A673 (cell line): ENCODE measurements at regions not wholly inside any gene's neighbourhood (a gene's known extent, or its start where the extent isn't known, plus 50 kb on each side); places are given as distances from the start of the nearest gene placed in this dataset.
"Not testable (repeated sequence)": the region's sequence is repeated elsewhere in the genome, so short reads cannot be mapped to it uniquely, and the experiment has no call there.

Experiments
- BruUV-seq: library from RNA; stranded (reverse); fragments of 400-500 nt; replicated peaks from 2 replicates; lab custom pipeline; 2021; lab: Mats Ljungman, UMichigan
- CTCF ChIA-PET: fragments of 300-600 bp; sonication (Branson Sonifier 250); formaldehyde crosslinking; loops from one replicate; lab custom pipeline; 2022; ENCODE audit warnings: antibody characterized with exemption; lab: Charles Lee
- POLR2A ChIA-PET: fragments of 300-600 bp; sonication (Branson Sonifier 250); formaldehyde crosslinking; loops from one replicate; lab custom pipeline; 2022; ENCODE audit warnings: antibody characterized with exemption; ENCODE audit not compliant: low non-redundant PET; lab: Charles Lee
- DNase-seq: peaks from one replicate; pipeline ENCODE4 v3.0.0-alpha.2; 2015; ENCODE audit warnings: low spot score
- H3K27ac ChIP-seq: fragments of 200-600 bp; sonication (generic); 2 replicates; pipeline ENCODE4 v1.5.1; 2016; ENCODE audit warnings: mixed run types, low read depth, mild to moderate bottlenecking, mixed read lengths, antibody characterized with exemption, low read length; ENCODE audit not compliant: poor library complexity, severe bottlenecking
- H3K27me3 ChIP-seq: fragments of 200-600 bp; sonication (generic); replicated peaks from 2 replicates; pipeline ENCODE4 v1.6.1; 2017; ENCODE audit warnings: mixed run types, low read depth, mild to moderate bottlenecking, mixed read lengths, antibody characterized with exemption, low read length; ENCODE audit not compliant: insufficient read depth, poor library complexity
- H3K36me3 ChIP-seq: fragments of 200-600 bp; sonication (generic); 2 replicates; pipeline ENCODE4 v1.6.1; 2016; ENCODE audit warnings: mixed run types, mild to moderate bottlenecking, mixed read lengths, antibody characterized with exemption, low read length; ENCODE audit not compliant: insufficient read depth, poor library complexity, severe bottlenecking
- H3K4me1 ChIP-seq: fragments of 200-600 bp; sonication (generic); 2 replicates; pipeline ENCODE4 v1.6.1; 2017; ENCODE audit warnings: mixed run types, mild to moderate bottlenecking, mixed read lengths, antibody characterized with exemption, low read length; ENCODE audit not compliant: insufficient read depth, poor library complexity, severe bottlenecking
- H3K4me3 ChIP-seq: fragments of 200-600 bp; sonication (generic); 2 replicates; pipeline ENCODE4 v1.5.1; 2016; ENCODE audit warnings: low read depth, mixed run types, mild to moderate bottlenecking, mixed read lengths, low read length; ENCODE audit not compliant: poor library complexity, severe bottlenecking
- H3K9me3 ChIP-seq: fragments of 200-600 bp; sonication (generic); 2 replicates; pipeline ENCODE4 v1.6.1; 2016; ENCODE audit warnings: mixed run types, low read depth, mild to moderate bottlenecking, mixed read lengths, antibody characterized with exemption, low read length; ENCODE audit not compliant: poor library complexity, severe bottlenecking
- EZH2 ChIP-seq: fragments of 200-600 bp; sonication (generic); IDR thresholded peaks from 2 replicates; pipeline ENCODE4 v1.6.1; 2017; ENCODE audit warnings: borderline replicate concordance, low read depth, mild to moderate bottlenecking, mixed read lengths, antibody characterized with exemption, low read length; ENCODE audit not compliant: poor library complexity, severe bottlenecking
- intact Hi-C: fragments of 100-400 bp; cut with micrococcal nuclease; formaldehyde crosslinking; loops from one replicate; pipeline ENCODE4 v1.10.0; 2022; ENCODE audit not compliant: unreplicated experiment
- TF ChIP-seq, protein P1 (sequence below): fragments of 300-800, 200-600 bp; sonication (generic); conservative IDR thresholded peaks from 2 replicates; pipeline ENCODE4 v1.5.1; 2017; ENCODE audit warnings: low read depth, mild to moderate bottlenecking, antibody characterized with exemption, low read length, moderate library complexity, mixed read lengths

DNA sequence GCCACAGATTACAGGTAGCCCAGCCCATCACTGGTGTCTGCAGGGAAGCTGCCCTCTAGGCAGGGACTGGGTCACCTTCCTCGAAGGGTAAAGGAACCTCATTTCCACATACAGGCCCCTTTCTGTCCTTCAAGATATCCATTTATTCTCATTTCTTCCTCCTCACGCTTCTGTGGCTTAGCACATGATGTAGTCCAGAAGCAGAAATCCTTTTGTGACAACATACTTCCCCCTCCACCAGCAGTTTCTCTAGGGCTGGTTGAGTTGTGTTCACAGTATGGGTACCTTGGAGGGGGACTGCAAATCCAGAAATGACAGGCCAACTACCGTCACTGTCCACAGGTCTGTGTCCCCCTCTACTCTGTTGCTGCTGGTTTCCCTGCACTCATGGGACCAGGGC lies 364.9 kb downstream of the ANAPC1 start:
- Histone ChIP-seq H3K9me3 (no peaks in the 10 kb centered on the region), H3K36me3 (no peaks in the 10 kb centered on the region), H3K27ac (no peak overlapping the region), H3K27me3 (no peaks in the 10 kb centered on the region), H3K4me1 (no peaks in the 10 kb centered on the region), H3K4me3 (no peak overlapping the region)
- intact Hi-C loops: no loop called here
- ChIA-PET CTCF (no interaction called here), POLR2A (no interaction called here)
- no peak for DNase-seq
- TF ChIP-seq, protein P1, sequence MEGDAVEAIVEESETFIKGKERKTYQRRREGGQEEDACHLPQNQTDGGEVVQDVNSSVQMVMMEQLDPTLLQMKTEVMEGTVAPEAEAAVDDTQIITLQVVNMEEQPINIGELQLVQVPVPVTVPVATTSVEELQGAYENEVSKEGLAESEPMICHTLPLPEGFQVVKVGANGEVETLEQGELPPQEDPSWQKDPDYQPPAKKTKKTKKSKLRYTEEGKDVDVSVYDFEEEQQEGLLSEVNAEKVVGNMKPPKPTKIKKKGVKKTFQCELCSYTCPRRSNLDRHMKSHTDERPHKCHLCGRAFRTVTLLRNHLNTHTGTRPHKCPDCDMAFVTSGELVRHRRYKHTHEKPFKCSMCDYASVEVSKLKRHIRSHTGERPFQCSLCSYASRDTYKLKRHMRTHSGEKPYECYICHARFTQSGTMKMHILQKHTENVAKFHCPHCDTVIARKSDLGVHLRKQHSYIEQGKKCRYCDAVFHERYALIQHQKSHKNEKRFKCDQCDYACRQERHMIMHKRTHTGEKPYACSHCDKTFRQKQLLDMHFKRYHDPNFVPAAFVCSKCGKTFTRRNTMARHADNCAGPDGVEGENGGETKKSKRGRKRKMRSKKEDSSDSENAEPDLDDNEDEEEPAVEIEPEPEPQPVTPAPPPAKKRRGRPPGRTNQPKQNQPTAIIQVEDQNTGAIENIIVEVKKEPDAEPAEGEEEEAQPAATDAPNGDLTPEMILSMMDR: no peak
- no peak for TF ChIP-seq EZH2
- no TSS peak for BruUV-seq

DNA sequence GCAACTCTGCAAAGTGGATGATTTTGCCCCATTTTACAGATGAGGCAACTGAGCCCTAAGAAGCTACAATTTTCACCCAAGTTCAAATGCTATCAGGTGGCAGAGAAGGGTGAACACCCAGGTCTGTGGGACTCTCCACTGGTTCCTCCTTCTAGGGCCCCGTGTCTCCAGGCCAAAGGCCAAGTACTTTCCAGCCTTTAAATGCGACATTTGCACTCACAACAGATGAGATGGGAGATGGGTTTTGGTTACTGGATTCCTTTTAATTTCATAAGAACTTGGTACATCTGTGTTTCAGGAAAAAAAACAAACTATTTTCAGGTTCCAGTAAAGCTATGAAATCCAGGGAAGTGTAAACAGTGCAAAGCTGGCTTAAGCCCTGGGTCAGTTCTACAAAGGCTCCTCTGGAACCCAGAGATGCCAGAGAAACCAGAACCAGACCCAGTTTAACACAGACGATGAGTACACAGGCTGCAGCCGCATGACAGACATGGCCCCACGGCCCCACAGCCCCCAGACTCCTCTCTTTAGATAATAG lies 361.7 kb downstream of the ANAPC1 start:
- no peak overlapping the region for H3K27ac ChIP-seq
- no peak for TF ChIP-seq EZH2
- TF ChIP-seq, protein P1: no peak
- intact Hi-C loops: no loop called here
- no TSS peak for BruUV-seq
- no peak overlapping the region for H3K4me3 ChIP-seq
- H3K4me1 ChIP-seq: no peaks in the 10 kb centered on the region
- H3K36me3 ChIP-seq: no peaks in the 10 kb centered on the region
- H3K27me3 ChIP-seq: no peaks in the 10 kb centered on the region
- H3K9me3 ChIP-seq: no peaks in the 10 kb centered on the region
- no peak for DNase-seq
- ChIA-PET POLR2A (no interaction called here), CTCF (no interaction called here)

DNA sequence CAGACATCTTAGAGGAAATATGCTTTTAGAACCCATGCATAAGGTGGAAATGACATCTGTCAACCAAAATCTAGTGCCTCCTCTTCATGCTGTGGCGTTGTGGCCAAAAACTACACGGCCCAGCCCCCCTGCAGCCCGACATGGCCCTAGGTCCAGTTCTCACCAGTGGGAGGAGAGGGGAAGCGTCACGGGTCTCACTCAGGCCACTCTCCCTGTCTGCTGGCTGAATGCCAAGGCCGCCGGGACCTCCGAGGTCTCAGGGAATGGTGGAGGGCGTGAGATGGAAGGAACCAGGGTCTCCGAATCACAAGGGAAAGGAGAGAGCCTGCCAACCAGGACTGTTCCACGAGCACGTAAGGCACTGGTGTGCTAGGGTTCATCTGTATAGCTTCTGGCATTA lies 361.0 kb downstream of the ANAPC1 start:
- DNase-seq: no peak
- no TSS peak for BruUV-seq
- ChIA-PET POLR2A (no interaction called here), CTCF (no interaction called here)
- Histone ChIP-seq H3K36me3 (no peaks in the 10 kb centered on the region), H3K27ac (no peak overlapping the region), H3K9me3 (no peaks in the 10 kb centered on the region), H3K4me3 (no peak overlapping the region), H3K27me3 (no peaks in the 10 kb centered on the region), H3K4me1 (no peaks in the 10 kb centered on the region)
- intact Hi-C loops: no loop called here
- TF ChIP-seq, protein P1: no peak
- no peak for TF ChIP-seq EZH2

DNA sequence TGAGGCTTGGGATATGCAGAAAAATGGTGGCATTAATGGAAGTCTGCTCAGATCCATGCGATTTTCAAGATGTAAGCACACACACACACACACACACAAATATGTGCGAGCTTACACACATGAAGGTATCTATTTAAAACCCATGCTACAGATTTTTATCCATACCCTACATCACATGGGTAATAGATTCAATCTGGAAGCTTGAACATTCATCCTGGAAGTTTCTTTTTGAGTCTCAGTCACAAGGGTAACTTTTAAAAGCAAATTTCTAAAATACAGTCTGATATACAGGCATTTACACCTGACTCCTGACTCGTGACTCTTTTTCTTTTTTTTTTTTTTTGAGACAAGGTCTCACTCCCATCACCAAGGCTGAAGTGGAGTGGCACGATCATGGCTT lies 359.0 kb downstream of the ANAPC1 start:
- H3K4me3 ChIP-seq, intact Hi-C loops, BruUV-seq, H3K9me3 ChIP-seq, H3K36me3 ChIP-seq, H3K27ac ChIP-seq, CTCF ChIA-PET, H3K4me1 ChIP-seq, POLR2A ChIA-PET, DNase-seq, H3K27me3 ChIP-seq: not testable (repeated sequence)

DNA sequence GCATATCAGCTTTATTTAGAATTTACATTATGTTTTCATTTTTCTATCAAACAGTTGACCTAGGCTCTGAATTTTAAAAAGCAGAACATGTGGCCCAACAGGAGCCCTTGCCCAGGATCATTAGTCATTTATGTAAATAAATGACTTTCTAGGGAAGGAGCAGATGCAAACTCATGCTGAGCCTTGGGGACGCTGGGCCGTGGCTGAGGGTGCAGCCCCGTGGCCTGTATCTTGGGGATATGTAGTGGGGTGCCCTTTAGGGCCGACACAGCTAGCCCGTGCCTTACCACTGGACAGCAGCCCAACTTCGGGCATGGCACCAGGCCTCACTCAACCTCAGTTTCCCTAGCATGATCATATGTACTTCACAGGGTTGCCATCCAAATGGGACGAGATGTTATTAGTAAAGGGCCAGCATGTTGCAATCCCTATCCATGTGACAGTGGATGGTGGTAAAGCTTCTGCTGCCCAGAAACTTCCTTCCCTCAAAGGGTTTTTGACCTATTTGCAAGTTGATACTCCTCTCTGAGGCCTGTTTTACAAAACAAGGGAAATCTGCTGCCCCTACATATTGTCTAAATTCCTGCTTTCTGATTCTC lies 357.9 kb downstream of the ANAPC1 start:
- BruUV-seq: not testable (repeated sequence)

More for the DNA sequence above, 357.9 kb downstream of the ANAPC1 start:
- H3K4me3 ChIP-seq, H3K36me3 ChIP-seq, H3K9me3 ChIP-seq, POLR2A ChIA-PET, intact Hi-C loops, CTCF ChIA-PET, H3K4me1 ChIP-seq, H3K27me3 ChIP-seq, H3K27ac ChIP-seq, DNase-seq: not testable (repeated sequence)
